Esophagus muscularis mucosa (tissue), 4 donors: ENCODE measurements at regions not wholly inside any gene's neighbourhood (a gene's known extent, or its start where the extent isn't known, plus 50 kb on each side); places are given as distances from the start of the nearest gene placed in this dataset.
"Not testable (repeated sequence)": the region's sequence is repeated elsewhere in the genome, so short reads cannot be mapped to it uniquely, and the experiment has no call there.

ENCODE experiments used
- DNase-seq: peaks from one replicate; pipeline ENCODE4 v3.0.0-alpha.2; 2017; ENCODE audit errors: extremely low spot score
- H3K27ac ChIP-seq, 4 donors: fragments of 200-600 bp; sonication (generic); replicated peaks in 1 of 4; 1 replicate in 3 of 4; 2 replicates in 1 of 4; pipeline ENCODE4 v1.5.1; 2016 to 2019; ENCODE audit warnings: mild to moderate bottlenecking in 1 of 4
- H3K27me3 ChIP-seq, 4 donors: fragments of 200-600 bp; sonication (generic); one replicate each; pipeline versions ENCODE4 v1.5.1 to v1.6.0; 2016 to 2019
- H3K36me3 ChIP-seq, 4 donors: fragments of 200-600 bp; sonication (generic); one replicate each; pipeline ENCODE4 v1.5.1; 2016 to 2019
- H3K4me1 ChIP-seq, 4 donors: fragments of 200-600 bp; sonication (generic); one replicate each; pipeline ENCODE4 v1.5.1; 2016 to 2019
- H3K4me3 ChIP-seq, 4 donors: fragments of 200-600 bp; sonication (generic); 1 replicate in 2 of 4; 2 replicates in 2 of 4; pipeline ENCODE4 v1.5.1; 2016 to 2019; ENCODE audit warnings: mild to moderate bottlenecking in 4 of 4, moderate library complexity in 1 of 4
- H3K9me3 ChIP-seq, 4 donors: fragments of 200-600 bp; sonication (generic); 1 replicate in 3 of 4; 2 replicates in 1 of 4; pipeline ENCODE4 v1.5.1; 2016 to 2019
- EP300 ChIP-seq: sonication (generic); formaldehyde crosslinking; IDR thresholded peaks from one replicate; pipeline ENCODE4 v1.6.1; 2017; ENCODE audit warnings: antibody characterized with exemption
- POLR2A ChIP-seq: fragments of 450-650 bp; IDR thresholded peaks from one replicate; pipeline ENCODE4 v1.6.1; 2017; ENCODE audit warnings: antibody characterized with exemption, moderate library complexity, mild to moderate bottlenecking, low read depth
- POLR2AphosphoS5 ChIP-seq, 2 donors: sonication (generic); formaldehyde crosslinking; IDR thresholded peaks; one replicate each; pipeline ENCODE4 v1.6.1; 2017; ENCODE audit warnings: antibody characterized with exemption in 2 of 2
- WGBS: methylation state at CpG from one replicate; pipeline ENCODE4 v1.1.5; 2018; 5-methylcytosine and 5-hydroxymethylcytosine counted together
- intact Hi-C: fragments of 100-400 bp; cut with DNase I; formaldehyde crosslinking; loops from one replicate; pipeline ENCODE4 v1.15.1; 2023
- TF ChIP-seq, protein P1 (sequence below), 3 experiments: fragments of 200-600 bp in 2 of 3; fragments of 450-650 bp in 1 of 3; sonication (generic) in 2 of 3; IDR thresholded peaks; one replicate each; pipeline ENCODE4 v1.5.1; 2017 to 2019; ENCODE audit warnings: antibody characterized with exemption in 3 of 3, mild to moderate bottlenecking in 2 of 3, moderate library complexity in 1 of 3

DNA sequence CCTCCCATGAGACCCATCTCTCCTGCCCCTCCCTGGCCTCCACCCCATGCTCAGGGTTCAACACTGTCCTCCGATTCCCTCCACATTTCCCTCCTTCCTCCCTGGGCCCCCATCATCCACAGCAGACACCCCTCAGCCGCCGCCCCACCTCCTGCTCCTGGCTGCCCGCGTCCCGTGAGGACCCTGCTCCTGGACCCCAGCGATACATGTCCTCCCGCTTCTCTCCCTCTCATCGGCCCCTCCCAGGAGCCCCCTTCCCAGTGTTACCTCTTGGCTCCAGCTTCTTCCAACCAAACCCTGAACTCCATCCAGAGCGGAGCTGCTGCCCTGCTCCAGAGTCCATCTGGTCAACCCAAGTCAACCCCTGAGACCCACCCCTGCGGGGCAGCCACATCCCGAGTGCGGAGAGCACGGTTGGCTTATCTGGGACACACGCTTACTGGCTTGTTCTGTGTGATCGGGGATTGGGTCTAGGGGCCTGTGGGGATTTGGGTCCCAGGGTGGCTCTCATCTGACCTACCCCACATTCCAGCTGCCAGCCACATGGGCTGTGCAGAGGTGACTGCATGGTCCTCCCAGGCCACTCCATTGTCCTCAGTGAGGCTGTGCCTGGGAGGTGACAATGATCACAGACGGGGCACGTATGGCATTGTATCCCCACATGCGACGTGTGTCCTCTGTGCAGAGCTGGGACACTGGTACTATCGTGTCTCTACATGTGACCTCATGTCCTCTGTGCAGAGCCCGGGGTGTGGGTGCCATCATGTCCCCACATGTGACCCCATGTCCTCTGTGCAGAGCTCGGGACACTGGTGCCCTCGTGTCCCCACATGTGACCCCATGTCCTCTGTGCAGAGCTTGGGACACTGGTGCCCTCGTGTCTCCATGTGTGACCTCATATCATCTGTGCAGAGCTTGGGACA is 333.6 kb downstream of the ADGRD1 start:
- H3K27ac ChIP-seq: no peak overlapping the region
- H3K4me3 ChIP-seq: no peak overlapping the region
- no peaks in the 10 kb centered on the region for H3K36me3 ChIP-seq
- no peaks in the 10 kb centered on the region for H3K4me1 ChIP-seq
- TF ChIP-seq, protein P1, sequence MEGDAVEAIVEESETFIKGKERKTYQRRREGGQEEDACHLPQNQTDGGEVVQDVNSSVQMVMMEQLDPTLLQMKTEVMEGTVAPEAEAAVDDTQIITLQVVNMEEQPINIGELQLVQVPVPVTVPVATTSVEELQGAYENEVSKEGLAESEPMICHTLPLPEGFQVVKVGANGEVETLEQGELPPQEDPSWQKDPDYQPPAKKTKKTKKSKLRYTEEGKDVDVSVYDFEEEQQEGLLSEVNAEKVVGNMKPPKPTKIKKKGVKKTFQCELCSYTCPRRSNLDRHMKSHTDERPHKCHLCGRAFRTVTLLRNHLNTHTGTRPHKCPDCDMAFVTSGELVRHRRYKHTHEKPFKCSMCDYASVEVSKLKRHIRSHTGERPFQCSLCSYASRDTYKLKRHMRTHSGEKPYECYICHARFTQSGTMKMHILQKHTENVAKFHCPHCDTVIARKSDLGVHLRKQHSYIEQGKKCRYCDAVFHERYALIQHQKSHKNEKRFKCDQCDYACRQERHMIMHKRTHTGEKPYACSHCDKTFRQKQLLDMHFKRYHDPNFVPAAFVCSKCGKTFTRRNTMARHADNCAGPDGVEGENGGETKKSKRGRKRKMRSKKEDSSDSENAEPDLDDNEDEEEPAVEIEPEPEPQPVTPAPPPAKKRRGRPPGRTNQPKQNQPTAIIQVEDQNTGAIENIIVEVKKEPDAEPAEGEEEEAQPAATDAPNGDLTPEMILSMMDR (IDR thresholded peaks at IDR 0.05): no peak
- TF ChIP-seq POLR2AphosphoS5 (IDR thresholded peaks at IDR 0.05) (no peak), EP300 (no peak), POLR2A (no peak)
- intact Hi-C loops: no loop called here
- H3K27me3 ChIP-seq: peaks cover 0 to 20% (median 0%) of the 10 kb centered on the region in 4 donors
- no peaks in the 10 kb centered on the region for H3K9me3 ChIP-seq
- 94% methylated on average over 15 of the region's 25 CpGs for WGBS
- no peak for DNase-seq

DNA sequence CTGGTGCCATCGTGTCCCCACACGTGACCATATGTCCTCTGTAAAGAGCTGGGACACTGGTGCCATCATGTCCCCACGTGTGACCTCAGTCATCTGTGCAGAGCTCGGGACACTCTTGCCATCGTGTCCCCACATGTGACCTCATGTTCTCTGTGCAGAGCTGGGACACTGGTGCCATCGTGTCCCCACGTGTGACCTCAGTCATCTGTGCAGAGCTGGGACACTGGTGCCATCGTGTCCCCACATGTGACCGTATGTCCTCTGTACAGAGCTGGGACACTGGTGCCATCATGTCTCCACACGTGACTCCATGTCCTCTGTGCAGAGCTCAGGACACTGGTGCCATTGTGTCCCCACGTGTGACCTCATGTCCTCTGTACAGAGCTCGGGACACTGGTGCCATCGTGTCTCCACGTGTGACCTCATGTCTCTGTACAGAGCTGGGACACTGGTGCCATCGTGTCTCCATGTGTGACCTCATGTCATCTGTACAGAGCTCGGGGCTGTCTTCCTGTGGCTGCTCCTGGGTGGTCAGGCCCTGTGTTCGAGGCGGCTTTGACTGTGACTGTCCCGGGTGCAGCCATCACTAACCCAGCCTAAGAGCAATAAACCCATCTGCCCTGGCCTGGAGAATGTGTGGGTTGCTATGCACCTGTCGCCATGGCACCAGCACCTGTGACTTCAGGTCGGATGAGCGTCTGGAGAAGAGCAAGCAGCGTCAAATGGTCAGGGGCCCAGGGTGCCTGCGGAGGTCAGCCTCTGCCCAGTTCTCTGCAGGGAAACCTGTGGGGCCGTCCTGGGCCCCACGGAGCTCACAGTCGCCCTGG is 334.4 kb downstream of the ADGRD1 start:
- Histone ChIP-seq H3K9me3 (no peaks in the 10 kb centered on the region), H3K4me1 (no peaks in the 10 kb centered on the region), H3K36me3 (no peaks in the 10 kb centered on the region), H3K27me3 (peaks cover 0 to 20% (median 0%) of the 10 kb centered on the region in 4 donors), H3K27ac (no peak overlapping the region), H3K4me3 (no peak overlapping the region)
- no peak for TF ChIP-seq EP300
- no peak for TF ChIP-seq POLR2A
- TF ChIP-seq, protein P1 (IDR thresholded peaks at IDR 0.05): no peak
- TF ChIP-seq POLR2AphosphoS5 (IDR thresholded peaks at IDR 0.05): no peak
- DNase-seq: no peak
- intact Hi-C loops: no loop called here
- WGBS: 83% methylated on average over 14 of the region's 27 CpGs

DNA sequence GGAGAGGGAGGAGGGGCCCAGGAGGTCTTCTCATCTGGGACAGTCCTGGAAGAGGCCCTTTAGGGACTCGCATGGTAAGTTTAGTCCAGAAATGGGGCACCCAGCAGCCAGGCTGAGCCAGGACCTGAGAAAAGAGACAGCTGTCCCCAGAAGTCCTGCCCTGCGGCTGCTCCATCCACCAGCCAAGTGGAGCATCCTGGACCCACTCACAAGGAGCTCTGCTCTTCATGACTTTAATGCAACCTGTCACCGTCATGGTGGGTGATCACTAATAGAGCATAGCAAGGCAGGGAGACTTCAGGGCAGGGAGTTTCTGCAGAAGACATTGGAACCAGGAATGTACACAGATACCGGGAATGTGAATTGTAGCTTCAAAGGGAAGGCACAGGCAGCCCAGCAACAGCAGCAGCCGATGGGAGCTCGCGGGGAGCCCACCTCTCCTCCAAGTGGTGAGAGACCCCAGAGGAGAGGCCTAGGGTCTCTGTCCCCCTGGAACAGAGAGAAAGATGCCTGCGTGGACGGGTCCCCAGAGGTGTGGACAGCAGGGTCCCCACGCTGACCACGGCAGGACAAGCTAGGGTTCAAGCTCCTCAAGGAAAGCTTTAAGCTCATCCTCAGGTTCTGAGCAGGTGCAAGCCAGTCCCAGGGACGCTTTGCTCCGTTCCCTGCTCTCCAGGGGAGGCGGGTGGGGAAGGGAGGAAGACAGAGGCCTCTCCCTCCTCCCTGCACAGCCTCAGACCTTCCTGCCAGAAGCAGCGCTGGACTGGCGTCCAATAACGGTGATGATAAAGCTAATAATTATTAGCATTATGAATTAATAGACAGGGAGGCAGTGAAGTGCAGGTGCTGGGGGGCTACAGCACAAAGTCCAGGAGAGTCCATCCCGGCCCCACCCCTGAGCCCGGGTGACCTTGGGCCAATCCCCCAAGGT is 335.3 kb downstream of the ADGRD1 start:
- H3K27ac ChIP-seq, intact Hi-C loops, H3K36me3 ChIP-seq, H3K9me3 ChIP-seq, H3K4me3 ChIP-seq, H3K4me1 ChIP-seq, DNase-seq: not testable (repeated sequence)
- WGBS: 88% methylated on average over 18 of the region's 19 CpGs
- H3K27me3 ChIP-seq: peaks cover 0 to 14% (median 0%) of the 10 kb centered on the region in 4 donors

- H3K27ac ChIP-seq, intact Hi-C loops, H3K9me3 ChIP-seq, H3K4me3 ChIP-seq, DNase-seq, H3K4me1 ChIP-seq, H3K36me3 ChIP-seq: not testable (repeated sequence)
- 95% methylated on average over 3 of the region's 8 CpGs for WGBS
- H3K27me3 ChIP-seq: peaks cover 0 to 13% (median 0%) of the 10 kb centered on the region in 4 donors
Measured at GRCh38 chr12:131289807-131290206, 336.1 kb downstream of the ADGRD1 start.

DNA sequence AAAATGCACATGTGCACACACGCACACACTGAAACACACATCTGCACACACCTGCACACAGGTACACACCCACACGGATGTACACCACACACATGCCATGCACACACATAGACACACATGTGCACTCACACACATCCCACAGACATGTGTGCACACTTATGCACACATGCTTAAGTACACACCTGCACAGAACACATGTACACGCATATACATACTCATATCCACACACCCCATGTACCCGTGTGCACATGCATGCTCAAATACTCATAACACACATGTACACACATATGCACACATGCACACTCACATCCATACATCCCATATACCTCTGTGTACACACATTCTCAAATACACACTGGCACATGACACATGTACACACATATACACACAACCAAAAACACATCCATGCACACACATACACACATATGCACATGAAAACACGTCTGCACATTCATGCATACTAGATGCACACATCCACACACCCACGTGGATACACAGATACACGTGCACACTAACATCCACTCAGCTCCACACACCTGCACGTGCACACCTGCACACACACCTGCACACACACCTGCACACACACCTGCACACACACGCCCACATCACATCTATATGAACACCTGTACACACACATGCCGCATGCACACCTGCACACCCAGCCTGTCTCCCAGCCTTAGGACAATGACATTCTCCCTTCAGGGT is 336.7 kb downstream of the ADGRD1 start:
- peaks cover 0 to 13% (median 0%) of the 10 kb centered on the region in 4 donors for H3K27me3 ChIP-seq
- 85% methylated on average over 10 of the region's 10 CpGs for WGBS
- TF ChIP-seq EP300: no peak
- TF ChIP-seq, protein P1 (IDR thresholded peaks at IDR 0.05): no peak
- no peak for TF ChIP-seq POLR2AphosphoS5 (IDR thresholded peaks at IDR 0.05)
- TF ChIP-seq POLR2A: no peak
- DNase-seq: no peak
- intact Hi-C loops: no loop called here
- no peak overlapping the region for H3K27ac ChIP-seq
- no peaks in the 10 kb centered on the region for H3K36me3 ChIP-seq
- H3K9me3 ChIP-seq: no peaks in the 10 kb centered on the region
- H3K4me3 ChIP-seq: no peak overlapping the region
- H3K4me1 ChIP-seq: no peaks in the 10 kb centered on the region

GRCh38 chr12:131293071-131294015 is 339.6 kb downstream of the ADGRD1 start:
- H3K9me3 ChIP-seq, intact Hi-C loops, DNase-seq, H3K27ac ChIP-seq, H3K36me3 ChIP-seq, H3K4me3 ChIP-seq, H3K27me3 ChIP-seq, H3K4me1 ChIP-seq: not testable (repeated sequence)
- WGBS: 77% methylated on average over 23 of the region's 26 CpGs

DNA sequence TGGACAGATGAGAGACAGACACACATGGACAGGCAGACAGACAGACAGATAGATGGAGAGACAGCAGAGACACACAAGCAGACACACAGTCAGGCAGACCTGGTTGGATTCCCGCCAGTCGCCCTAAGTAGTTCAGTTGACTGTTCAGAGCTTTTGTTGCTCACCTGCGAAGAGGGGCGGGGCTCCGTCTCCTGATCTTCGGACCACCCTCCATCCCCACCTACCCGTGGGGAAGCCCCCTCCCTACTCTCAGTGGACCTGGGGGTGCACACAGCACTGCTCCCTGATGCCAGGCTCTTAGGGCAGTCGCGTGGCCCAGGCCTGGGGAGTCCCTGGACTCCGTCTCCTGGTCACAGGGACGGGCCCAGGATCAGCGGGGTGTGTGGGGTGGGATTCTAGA is 341.0 kb downstream of the ADGRD1 start:
- H3K9me3 ChIP-seq, H3K4me1 ChIP-seq, H3K4me3 ChIP-seq, H3K27ac ChIP-seq, H3K36me3 ChIP-seq, intact Hi-C loops, H3K27me3 ChIP-seq, DNase-seq: not testable (repeated sequence)
- 94% methylated on average over 5 of the region's 12 CpGs for WGBS
